Superior temporal gyrus (tissue), 1 donor: ENCODE measurements at regions not wholly inside any gene's neighbourhood (a gene's known extent, or its start where the extent isn't known, plus 50 kb on each side); places are given as distances from the start of the nearest gene placed in this dataset.

Experiments used
- DNase-seq: peaks from one replicate; pipeline ENCODE4 v3.0.0-alpha.2; 2016; ENCODE audit errors: extremely low spot score

DNA sequence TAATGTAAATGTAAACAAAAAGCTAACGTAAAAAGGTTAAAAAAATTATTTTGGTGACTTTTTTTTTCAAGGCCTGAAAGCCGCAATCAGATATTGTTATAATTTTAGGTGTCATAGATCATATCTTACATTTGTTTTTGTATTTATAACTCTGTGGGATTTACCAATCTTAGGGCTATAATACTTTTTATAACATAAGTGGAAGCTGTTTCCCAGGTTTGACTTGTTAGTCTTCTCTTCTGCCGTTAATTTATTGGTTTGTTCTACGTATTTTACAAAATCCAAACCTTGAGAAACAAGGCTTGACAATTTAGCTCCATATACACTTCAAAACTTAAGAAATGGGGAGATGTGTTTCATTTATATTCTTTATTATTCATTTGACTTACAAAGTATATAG is 119.4 kb downstream of the EVX1 start:
- DNase-seq = no peak

DNA sequence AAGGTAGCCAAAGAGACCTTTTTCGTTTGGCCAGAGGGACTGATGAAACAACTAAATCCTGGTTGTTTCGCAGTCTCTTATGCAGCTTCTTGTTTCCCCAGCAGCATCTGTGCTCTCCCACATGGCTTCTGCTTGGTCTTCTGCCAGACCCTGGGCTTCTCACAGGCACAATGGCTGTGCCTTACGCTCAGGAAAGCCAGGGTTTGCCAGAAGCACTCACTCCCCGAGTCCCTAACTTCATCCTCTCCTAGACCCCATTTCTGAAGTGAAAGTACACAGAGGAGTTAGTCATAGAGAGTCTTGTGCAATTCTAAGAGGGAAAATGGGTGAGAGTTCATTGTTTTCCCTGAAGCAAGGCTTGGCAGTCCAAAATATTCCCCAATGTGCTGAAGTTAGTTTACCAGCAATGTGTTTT is 121.7 kb downstream of the EVX1 start:
- DNase-seq = peak; percentile 52

DNA sequence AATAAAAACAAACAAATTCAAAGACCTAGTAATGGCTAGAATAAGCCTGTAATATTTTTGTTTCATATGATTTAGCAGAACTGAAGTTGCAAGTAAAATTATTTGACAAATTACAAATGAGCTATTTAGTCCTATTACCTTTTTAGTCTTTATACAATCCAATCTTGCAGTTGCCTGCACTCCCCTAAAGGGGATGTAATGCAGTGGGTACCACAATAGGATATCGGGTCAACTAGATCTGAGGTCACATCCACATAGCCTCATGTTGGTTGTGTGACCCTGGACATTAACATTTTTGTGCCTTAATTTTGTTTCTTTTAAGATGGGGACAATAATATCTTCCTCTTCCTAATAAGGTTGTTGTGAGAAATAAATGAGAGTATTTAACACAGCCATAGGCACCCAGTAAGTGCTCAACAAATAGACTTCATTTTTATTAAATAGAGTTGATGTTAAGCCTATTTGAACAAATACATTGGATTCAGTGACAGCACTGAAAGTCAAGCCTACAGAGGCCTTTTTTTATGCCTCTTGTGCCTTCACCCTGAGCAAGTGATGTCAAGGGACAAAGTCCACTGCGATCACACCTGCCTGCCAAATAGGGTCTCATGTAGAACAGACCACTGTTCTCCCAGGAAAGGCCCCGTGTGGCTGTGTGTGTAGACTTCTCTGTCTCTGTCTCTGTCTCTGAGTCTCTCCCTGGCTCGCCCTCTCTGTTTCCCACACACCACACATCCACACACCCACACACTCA is 124.8 kb downstream of the EVX1 start:
- no peak for DNase-seq

DNA sequence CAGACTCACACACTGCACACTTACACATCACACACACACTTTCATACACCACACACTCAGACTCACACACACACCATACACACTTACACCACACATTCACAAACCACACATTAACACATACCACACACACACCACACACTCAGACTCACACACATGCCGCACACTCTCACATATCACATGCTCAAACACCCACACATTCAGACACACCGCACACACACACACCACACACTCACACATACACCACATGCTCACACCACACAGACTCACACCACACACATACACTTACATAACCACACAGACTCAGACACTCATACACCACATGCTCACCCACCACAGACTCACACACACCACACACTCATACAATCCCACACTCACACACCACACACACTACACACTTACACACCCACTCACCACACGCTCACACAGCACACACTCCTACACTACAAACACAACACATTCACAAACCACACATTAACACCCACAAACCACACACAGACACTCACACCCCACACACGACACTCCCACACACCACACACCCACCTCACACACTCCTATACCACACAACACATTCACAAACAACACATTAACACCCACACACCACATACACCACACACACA is 125.4 kb downstream of the EVX1 start:
- no peak for DNase-seq

DNA sequence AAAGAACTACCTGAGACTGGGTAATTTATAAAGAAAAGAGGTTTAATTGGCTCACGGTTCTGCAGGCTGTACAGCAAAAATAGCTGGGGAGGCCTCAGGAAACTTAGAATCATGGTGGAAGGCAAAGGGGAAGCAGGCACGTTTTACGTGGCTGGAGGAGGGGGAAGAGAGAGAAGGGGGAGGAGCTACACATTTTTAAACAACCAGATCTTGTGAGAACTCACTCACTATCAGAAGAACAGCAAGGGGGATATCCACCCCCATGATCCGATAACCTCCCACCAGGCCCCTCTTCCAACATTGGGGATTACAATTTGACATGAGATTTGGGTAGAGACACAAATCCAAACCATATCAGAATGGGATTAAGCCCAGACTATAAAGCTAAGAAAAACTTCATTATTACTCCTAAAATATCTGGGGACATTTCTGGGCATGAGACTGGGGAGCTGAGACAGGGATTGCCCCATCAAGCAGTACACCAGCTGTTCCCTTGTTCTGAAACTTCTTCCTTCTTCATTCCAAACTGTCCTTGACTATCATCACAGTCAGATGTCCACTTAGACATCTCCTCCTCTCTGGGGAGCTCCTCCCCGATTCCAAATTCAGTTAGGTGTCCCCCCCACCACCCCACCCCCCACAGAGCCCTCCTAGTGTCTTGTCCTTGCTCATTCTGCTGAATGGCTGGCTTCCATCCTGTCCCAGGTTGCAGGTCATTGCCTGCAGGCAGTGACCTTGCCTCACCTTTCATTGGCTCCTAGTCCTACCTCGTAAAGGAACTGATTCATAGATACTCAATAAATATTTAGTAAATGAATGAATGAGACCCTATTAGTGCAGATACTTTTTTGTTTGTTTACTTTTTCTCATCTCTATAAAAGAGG is 132.6 kb downstream of the EVX1 start:
- no peak for DNase-seq

DNA sequence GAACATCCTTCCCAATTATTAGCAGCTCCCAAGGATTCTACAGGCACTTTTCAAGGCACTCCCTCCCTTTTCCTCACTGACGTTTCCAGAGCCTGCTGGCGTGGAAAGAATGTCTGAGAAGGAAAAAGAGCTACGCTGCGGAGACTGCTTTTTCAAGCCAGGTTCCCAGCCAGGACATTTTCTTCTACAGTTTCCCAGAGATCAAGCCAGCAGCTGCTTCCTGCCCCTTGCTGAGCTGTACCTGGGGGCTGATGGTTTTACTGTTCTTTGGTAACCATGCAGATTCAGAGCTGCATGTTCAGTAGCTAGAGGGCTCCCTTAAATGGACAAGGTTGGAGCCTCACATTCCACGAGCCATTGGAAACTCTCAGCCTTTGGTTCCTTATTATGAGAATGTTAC is 133.4 kb downstream of the EVX1 start:
- DNase-seq = no peak

DNA sequence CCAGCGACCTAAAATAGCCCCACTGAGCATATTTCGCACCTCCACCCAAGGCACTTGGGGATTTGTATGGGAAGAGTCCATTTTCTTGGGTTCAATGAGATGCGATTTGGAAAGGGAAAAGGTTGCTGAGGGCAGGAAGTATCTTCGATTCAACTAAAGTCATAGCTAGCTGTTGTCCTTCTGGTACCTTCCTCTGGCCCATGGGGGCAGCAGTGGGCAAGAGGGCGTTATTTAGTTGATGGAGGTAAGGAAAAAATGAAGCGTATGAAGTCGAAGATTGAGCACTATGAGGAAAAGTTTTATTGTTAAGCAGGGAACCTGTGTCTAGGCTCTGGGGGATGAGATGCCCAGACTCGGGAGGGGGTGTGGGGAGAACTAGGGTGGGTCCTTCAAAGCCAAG is 135.4 kb downstream of the EVX1 start:
- DNase-seq = no peak

DNA sequence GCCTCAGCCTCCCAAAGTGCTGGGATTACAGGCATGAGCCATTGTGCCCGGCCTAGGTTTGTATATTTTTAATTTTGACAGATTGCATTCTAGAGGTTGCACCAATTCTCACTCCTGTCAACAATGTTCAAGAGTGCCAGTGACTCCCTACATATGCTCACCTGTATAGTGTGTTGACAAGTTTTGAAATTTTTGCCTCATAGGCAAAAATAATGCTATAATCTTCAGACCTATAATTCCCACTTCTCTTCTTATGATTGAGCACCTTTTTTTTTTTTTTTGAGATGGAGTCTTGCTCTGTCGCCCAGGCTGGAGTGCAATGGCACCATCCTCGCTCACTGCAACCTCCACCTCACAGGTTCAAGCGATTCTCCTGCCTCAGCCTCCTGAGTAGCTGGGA is 139.7 kb downstream of the EVX1 start:
- DNase-seq = no peak

DNA sequence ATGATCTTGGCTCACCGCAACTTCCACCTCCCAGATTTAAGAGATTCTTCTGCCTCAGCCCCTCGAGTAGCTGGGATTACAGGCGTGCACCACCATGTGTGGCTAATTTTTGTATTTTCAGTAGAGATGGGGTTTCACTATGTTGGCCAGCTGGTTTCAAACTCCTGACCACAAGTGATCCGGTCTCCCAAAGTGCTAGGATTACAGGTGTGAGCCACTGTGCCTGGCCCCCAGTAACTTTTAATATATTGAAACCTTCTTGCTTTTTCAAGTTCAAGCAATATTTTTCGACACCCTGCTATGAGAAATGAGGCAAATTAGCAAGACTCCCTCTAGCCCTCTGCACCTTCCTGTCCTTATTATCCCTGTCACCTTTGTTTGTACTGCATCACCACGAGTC is 144.0 kb downstream of the EVX1 start:
- no peak for DNase-seq

DNA sequence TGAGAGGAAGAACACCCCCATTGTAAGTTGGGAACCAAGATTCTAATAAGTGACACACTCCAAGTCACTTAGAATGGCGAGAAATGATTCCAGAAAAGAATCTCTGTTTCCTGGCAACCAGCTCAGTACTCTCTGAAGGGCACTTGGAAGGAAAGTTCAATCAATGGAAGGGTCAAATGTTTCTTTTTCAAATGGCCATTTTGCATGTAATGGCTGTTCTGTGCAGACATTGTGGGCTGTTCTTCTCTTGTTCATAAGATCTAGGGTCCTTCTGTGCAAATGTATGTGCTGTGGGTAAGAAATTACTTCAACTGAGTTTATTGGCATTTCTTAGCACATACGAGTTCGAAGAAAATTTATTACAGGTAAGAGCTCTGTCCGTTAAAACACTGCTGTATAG is 145.3 kb downstream of the EVX1 start:
- DNase-seq = no peak

DNA sequence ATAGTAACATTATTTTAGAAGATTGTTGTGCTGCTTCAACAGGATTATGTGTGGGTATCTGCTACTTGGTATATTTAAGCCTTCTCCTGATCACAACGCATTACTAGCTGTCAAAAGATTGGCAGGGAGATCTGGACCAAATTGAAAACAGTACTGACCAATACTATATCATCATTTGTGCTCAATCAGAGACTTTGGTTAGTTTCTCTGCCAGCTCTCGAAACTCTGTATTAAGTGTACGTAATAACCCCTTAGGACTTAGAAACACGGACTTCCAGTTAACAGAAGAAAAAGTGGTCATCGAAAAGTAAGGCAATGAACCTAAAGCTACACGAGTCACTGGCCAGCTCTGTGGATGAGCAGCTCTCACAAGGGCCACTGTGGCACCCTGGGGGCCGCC is 146.0 kb downstream of the EVX1 start:
- DNase-seq = no peak

DNA sequence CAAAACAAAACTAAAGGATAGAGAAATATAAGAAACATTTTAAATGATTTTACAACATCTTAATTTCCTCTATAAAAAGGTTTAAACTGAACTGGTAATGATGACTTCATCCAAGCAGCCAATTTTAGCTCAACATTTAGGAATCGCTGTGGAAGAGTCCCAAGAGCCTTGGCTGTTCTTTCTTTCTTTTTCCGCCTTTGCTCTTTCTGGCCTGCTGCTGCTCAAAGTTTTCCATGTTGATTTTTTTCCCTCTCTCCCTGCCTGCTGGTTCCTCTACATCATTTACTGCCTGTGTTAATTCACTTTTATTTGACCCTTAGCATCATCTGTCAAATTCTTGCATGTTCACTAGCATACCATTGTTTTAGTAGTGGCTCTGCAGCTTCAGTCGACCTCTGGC is 146.9 kb downstream of the EVX1 start:
- no peak for DNase-seq

DNA sequence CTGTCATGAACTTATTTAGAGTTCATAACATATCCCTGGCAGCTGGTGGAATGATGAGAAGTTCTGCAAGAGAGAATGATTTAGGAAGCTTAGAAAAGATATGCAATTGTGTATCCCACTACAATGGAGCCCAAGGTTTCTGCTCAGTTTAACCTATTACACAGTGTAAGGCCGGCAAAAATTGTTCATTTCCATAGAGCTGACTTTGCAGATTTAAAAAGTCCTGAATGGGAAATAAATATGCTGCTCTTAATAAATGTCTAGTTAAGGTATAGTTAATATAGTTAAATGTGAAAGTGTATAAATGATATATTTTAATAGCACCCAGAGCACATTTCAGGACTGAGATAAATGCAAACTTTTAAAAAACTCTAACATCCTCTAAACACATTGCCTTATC is 149.9 kb downstream of the EVX1 start:
- DNase-seq = no peak

DNA sequence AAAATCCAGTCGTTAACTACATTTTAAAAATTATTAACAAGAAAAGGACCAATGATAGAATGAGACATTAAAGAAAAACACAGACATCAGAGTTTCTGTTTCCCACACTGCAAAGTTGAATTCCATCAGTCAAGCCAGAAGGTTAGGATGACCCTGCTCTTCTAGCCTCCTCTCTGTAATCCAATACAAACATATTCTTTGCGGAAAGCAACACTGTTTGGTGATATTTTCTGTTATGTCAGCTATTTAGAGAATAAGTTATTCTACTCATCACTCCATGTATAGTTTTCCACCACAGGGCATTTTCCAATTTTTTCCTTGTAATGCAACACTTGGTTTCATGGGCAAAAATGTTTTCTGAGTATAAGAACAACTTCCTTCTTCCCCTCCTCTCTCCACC is 152.3 kb downstream of the EVX1 start:
- DNase-seq = no peak

DNA sequence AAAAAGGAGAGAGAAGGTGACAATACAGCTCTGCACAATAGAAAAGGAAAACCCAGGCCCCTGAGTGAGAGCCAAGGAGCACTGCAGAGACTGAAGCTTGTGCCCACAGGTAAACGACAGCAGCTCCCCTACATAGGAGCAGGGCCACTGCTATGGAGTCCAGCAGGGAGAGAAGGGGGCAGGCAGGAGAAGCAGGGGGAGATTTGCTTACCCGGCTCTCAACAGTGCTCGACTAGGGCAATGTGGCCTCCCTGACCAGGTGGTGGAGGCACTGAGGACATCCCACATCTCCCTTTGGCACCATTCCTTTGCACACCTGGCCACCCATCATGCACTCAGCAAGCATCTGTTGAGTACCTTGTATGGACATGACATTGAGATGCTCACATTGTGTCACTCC is 153.0 kb downstream of the EVX1 start:
- no peak for DNase-seq

DNA sequence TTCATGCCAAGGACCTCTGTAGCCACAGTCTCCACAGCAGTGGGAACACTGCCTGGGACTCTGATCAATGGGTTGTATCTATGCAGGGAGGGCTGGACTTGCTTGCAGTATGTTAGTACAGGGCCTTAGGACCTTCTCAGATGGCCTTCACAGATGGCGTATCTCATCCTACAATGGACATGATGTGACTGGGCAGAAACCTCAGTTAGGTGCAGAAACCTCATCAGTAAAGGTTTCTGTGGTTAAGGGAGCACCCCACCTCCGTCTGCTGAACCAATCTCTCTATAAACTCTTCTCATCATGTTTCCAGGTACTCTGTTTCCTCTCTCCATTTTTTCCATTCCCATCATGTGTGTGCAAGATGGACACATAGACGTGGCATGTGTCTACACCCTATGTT is 154.9 kb downstream of the EVX1 start:
- no peak for DNase-seq

DNA sequence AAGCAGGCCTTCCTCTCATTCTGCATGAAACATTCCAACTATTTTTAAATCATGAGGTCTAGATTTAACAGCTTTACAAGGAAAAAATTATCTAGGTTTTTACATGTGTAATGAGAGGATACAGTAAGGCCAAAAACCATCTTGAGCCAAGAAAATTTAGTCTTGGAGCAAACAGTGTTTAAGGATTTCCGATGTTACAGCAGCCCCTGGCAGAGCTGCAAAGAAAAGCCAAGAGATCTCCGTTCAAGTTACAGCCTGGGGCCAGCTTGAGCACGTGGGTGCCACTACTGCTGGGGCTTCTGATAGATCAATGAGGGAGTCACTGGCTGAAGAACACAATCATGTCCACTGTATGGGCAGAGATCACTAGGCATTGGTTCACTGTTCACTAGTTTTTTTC is 156.2 kb downstream of the EVX1 start:
- DNase-seq = no peak

DNA sequence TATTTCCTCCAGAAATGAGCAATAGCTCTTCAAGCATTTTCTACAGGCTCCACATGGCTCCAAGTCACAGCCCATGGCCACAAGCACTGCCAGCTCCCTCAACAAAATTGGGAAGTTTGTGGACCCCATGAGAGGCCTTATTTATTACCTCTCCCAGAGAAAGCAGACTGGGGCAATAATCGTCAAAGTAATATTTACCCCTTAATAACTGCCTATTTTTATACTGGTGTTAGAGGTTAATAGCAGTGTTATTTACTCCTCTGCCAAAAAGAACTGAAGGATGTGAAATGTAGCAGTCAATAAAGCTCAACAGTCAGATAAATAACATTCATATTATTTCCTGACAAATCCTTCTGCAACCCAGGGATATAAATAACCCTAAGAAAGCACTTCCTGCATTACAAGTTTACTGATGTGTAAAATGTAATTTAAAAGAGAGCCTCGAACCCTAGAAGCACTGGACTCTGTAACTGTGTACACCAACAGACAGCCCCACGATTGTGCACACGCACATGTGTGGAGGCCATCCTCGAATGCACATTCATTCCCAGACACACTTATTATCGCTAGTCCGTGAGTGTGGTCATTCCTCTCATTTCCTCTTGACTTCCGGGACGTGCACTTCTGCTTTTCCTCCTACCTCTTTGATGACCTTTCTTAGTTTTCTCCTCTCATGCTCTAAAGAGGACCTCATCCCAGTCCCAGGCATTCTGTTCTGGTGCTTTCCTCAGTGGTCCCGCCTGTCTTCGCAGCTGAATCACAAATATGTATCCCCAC is 157.4 kb downstream of the EVX1 start:
- no peak for DNase-seq

DNA sequence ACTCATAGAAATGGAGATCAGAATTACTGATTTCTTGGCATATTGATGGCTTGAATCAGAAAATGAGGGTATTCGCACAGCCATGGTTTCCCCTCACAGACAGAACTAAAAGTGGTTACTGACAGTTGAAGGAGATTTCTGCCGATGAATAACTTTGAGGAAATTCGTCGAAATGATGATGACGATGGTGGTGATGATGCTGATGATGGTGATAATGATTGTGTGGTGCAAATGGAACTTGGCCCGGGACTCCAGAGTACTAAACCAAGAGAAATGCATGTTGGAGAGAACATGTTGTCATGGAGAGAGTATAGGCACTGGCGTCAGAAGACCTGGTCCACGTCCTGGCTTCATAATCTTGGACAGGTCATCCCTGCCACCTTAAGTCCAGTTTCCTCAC is 163.2 kb downstream of the EVX1 start:
- no peak for DNase-seq

DNA sequence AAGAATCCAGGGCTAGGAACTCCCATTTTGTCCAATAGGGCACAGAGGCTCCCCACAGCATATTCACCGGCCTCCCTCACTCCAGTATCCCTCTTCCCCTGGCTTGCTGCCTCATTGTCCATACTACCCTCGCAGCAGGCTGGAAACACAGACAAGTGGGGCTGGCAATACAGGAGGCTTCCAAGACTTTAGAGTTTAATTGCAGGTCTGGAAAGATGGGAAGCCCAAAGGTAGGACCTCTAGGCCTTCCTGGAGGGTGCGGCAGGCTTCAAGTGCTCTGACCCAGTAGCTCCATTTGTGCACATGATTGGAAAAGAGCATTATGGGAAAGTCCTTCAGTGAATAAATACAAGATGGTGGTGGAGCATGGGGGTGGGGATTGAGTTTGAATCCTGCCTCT is 166.7 kb downstream of the EVX1 start:
- no peak for DNase-seq

DNA sequence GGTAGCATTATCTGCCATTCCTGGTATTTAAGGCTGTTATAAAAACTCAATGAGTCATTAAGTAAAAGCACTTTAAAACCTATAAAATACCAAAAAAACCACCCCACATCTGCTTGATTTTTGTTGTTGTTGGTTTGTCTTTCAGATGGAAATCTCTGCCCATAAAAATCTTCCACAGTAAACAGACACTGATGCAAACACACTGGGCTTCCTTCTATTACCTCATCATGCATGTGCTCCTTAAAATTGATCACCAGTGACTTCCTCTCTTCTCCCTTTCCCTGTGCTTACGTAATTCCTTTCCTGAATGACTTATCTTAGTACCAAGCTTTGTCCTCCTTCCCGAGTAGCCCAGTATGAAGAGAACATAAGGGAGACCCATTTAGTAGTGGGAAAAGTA is 167.2 kb downstream of the EVX1 start:
- DNase-seq = no peak
